Kidney epithelial cell (primary cell): ENCODE measurements at regions not wholly inside any gene's neighbourhood (a gene's known extent, or its start where the extent isn't known, plus 50 kb on each side); places are given as distances from the start of the nearest gene placed in this dataset.

Experiments used
- DNase-seq: peaks from one replicate; pipeline ENCODE4 v3.0.0-alpha.2; 2010; ENCODE audit warnings: low read depth
- H3K27me3 ChIP-seq: 2 replicates; pipeline ENCODE4 v1.6.0; 2011; ENCODE audit warnings: low read length; ENCODE audit not compliant: control insufficient read depth, insufficient read depth
- H3K36me3 ChIP-seq: 2 replicates; pipeline ENCODE4 v1.5.1; 2011; ENCODE audit warnings: low read length; ENCODE audit not compliant: control insufficient read depth, insufficient read depth
- H3K4me3 ChIP-seq: 2 replicates; pipeline ENCODE4 v1.5.1; 2011; ENCODE audit warnings: low read depth, mild to moderate bottlenecking, control low read depth, low read length
- TF ChIP-seq, protein P1 (sequence below): IDR thresholded peaks from 2 replicates; pipeline ENCODE4 v1.5.1; 2011; ENCODE audit warnings: mild to moderate bottlenecking, moderate library complexity, low read length, control low read depth, inconsistent platforms; ENCODE audit not compliant: insufficient read depth, poor library complexity, severe bottlenecking

DNA sequence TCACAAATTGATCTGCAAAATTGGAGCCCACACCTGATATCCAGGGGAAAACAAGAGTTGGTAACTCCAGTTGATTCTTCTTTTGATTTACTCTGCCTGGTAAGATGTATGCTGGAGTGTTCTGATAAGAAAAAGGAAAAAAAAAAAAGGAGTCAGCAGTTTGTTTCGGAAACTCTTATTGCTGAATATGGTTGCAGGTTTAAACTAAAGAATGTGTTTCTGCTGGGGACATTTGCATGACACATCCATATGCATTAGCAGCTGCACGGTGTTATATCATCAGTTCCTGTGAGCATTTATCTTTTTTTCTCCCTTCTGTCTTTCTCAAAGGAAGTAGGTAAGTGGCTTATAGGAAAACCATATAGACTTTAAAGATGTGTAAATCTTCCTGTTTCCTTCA is 418.5 kb upstream of the ESRRG start:
- TF ChIP-seq, protein P1, sequence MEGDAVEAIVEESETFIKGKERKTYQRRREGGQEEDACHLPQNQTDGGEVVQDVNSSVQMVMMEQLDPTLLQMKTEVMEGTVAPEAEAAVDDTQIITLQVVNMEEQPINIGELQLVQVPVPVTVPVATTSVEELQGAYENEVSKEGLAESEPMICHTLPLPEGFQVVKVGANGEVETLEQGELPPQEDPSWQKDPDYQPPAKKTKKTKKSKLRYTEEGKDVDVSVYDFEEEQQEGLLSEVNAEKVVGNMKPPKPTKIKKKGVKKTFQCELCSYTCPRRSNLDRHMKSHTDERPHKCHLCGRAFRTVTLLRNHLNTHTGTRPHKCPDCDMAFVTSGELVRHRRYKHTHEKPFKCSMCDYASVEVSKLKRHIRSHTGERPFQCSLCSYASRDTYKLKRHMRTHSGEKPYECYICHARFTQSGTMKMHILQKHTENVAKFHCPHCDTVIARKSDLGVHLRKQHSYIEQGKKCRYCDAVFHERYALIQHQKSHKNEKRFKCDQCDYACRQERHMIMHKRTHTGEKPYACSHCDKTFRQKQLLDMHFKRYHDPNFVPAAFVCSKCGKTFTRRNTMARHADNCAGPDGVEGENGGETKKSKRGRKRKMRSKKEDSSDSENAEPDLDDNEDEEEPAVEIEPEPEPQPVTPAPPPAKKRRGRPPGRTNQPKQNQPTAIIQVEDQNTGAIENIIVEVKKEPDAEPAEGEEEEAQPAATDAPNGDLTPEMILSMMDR: no peak
- peaks cover 37% of the 10 kb centered on the region for H3K27me3 ChIP-seq
- no peaks in the 10 kb centered on the region for H3K36me3 ChIP-seq
- DNase-seq: no peak
- no peak overlapping the region for H3K4me3 ChIP-seq

DNA sequence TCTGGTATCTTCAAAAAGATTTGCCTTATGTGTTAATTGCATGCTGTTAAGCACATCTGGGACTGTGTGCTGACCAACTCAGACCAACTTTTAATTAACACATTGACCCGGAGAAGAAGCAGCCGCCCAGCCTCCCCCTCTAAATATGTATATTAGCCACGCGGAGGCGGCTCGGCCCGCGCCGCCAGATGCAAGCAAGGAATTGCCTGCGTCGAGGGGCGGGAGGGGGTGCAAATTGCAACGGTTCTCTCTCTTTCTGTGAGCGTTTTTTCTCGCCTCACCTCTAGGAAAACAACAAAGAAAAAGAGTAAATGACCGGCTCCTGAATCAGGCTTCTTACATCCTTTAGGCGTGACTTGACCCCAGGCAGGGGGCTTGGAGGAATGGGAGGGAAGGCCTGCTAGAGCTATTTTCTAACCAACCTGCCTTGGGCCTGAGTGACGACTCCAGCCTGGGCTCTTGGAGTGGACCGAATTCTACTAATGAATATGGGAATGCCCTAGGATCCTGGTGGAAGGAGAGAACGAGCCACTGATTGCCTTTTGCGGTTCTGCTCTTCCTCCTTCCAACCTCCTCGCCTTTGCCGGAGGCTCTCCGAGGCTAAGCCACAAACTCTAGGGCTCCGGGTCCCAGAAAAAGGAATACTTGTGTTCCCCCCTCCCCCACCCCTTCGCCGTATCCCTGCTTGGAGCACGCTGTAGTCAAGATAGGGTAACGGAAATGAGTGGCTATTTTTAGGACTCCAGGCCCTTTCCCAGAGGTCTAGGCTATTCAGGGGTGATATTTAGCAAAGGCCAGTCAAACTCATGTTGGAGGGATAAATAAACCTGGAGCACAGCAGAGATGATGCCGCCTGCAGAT is 417.0 kb upstream of the ESRRG start:
- DNase-seq: no peak
- peak overlapping the region; percentile 11 for H3K4me3 ChIP-seq
- TF ChIP-seq, protein P1: no peak
- H3K36me3 ChIP-seq: no peaks in the 10 kb centered on the region
- peaks cover 50% of the 10 kb centered on the region for H3K27me3 ChIP-seq

DNA sequence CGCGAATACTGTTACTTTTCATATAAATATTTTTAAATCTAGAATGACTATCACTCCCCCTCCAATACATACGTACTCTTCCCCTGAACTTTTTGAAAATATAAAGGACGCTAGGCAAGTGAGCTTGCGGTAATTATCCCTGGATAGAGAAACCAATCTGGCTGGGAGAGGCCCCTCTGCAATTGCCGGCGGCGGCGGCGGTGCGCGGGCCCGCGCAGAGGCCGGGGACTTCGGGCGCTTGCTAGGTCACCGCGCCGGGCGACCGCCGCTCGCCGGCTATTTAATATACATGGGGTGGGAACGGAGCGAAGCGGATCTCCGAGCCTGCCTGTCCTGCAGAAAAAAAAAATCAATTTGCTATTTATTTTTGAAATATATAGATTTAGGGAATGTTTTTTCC is 416.3 kb upstream of the ESRRG start:
- Histone ChIP-seq H3K36me3 (no peaks in the 10 kb centered on the region), H3K27me3 (peaks cover 57% of the 10 kb centered on the region), H3K4me3 (peak overlapping the region; percentile 11)
- TF ChIP-seq, protein P1: no peak
- DNase-seq: no peak

DNA sequence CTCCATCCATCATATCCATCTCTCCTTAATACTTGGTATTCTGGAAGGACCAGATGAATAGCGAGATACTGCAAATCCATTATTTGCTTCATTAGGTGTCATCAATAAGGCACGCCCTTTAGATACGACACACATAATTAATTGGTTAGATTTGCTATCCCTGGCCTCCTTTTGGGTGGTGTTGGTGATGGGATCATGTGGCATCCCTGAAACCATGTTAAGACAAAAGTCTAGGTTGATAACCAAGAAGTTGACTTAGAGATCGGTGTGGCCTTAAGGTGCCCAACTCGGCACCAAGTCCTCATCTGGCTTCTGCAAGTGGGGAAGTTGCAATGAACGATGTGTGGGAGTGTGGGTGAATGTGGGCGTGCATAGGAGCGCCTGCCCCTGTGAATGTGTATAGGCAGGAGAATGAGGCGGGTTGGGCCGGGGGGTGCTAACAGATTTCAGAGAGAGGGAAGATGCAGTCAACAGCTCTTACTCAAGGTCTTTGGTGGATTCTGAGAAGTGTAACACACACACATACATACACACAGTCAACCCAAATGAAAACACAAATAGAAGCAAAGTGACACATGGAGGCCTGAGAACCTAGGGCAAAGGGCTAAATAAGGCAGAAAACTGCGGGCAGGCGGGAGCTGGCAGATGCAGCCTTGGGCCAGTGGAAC is 415.7 kb upstream of the ESRRG start:
- H3K36me3 ChIP-seq: no peaks in the 10 kb centered on the region
- TF ChIP-seq, protein P1: no peak
- H3K4me3 ChIP-seq: no peak overlapping the region
- DNase-seq: no peak
- peaks cover 63% of the 10 kb centered on the region for H3K27me3 ChIP-seq

DNA sequence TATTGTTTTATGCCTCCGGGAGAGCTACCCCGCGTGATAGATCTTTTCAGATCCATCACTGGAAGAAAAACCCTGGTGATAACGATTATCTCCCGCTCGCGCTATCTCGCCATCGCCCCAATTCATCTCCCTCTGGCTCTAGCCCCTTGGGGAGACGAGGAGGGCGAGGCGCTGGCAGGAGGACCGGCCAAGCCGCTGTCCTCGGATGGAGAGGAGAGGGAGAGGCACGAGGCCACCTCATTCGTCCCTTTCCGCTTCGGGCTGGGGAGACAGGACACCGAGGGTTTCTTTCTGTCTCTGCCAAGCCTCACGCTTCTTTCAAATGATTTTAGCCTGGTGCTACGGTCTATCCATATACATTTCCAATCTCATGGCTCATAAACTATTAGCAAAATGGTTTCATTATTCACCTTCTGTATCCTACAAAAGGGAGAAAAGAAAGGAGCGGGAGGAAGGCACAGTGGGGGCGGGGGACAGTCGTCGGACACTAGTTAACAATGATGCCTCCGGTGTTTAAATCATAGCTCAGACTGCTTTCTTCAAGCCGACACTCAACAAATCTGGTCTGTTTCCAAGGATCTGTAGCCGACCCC is 415.0 kb upstream of the ESRRG start:
- Histone ChIP-seq H3K27me3 (peaks cover 67% of the 10 kb centered on the region), H3K36me3 (no peaks in the 10 kb centered on the region), H3K4me3 (no peak overlapping the region)
- no peak for DNase-seq
- TF ChIP-seq, protein P1: no peak
